HepG2 (cell line): ENCODE measurements at regions not wholly inside any gene's neighbourhood (a gene's known extent, or its start where the extent isn't known, plus 50 kb on each side); places are given as distances from the start of the nearest gene placed in this dataset.

Experiments
- ATAC-seq: fragments of 200-7000 bp; cut with Tn5 transposase; 3 replicates; pipeline ENCODE4 v1.9.1; 2020; ENCODE audit warnings: mild to moderate bottlenecking, moderate library complexity
- BruUV-seq: library from RNA; stranded (reverse); fragments of 400-500 nt; replicated peaks from 2 replicates; lab custom pipeline; 2021; lab: Mats Ljungman, UMichigan
- CTCF ChIA-PET: fragments of 300-600 bp; formaldehyde crosslinking; extraction: SDS; loops from one replicate; lab custom pipeline; 2021; ENCODE audit warnings: low total read pairs, inconsistent platforms, low intra/inter-chr PET ratio; lab: Yijun Ruan, JAX
- POLR2A ChIA-PET: fragments of 350-600 bp; sonication (Branson Sonifier 250); formaldehyde crosslinking; loops from one replicate; lab custom pipeline; 2020; ENCODE audit warnings: antibody characterized with exemption, inconsistent platforms; lab: Yijun Ruan, JAX
- DNase-seq: peaks from one replicate; pipeline ENCODE4 v3.0.0-alpha.2; 2015; ENCODE audit warnings: low spot score
- FAIRE-seq: peaks from 3 replicates; lab custom pipeline; 2011; peaks lifted over from hg19 to GRCh38; lab: Jason Lieb, UNC
- H2AFZ ChIP-seq: one replicate; pipeline ENCODE4 v1.6.1; 2011; ENCODE audit warnings: low read length, inconsistent platforms
- H3K27ac ChIP-seq: fragments of 300-600 bp; 3 replicates; pipeline ENCODE4 v1.8.0; 2011; ENCODE audit warnings: mixed run types, mild to moderate bottlenecking, mixed read lengths, low read length, inconsistent platforms; ENCODE audit not compliant: insufficient read depth; ENCODE audit errors: extremely low read length
- H3K27me3 ChIP-seq, 2 experiments: fragments of 200-600 bp in 1 of 2; 2 replicates in 1 of 2; 3 replicates in 1 of 2; pipeline versions ENCODE4 v1.6.0 to v1.8.0; 2011; ENCODE audit warnings: low read length in 2 of 2, mild to moderate bottlenecking in 2 of 2, moderate library complexity in 2 of 2, inconsistent platforms in 1 of 2; ENCODE audit not compliant: insufficient read depth in 2 of 2, control insufficient read depth in 1 of 2
- H3K36me3 ChIP-seq, 2 experiments: fragments of 200-600 bp in 1 of 2; replicated peaks in 1 of 2; 2 replicates in 1 of 2; 3 replicates in 1 of 2; pipeline versions ENCODE4 v1.5.1 to v1.8.0; 2011; ENCODE audit warnings: low read length in 2 of 2, inconsistent platforms in 1 of 2; ENCODE audit not compliant: insufficient read depth in 2 of 2, control insufficient read depth in 1 of 2
- H3K4me1 ChIP-seq: 2 replicates; pipeline ENCODE4 v1.5.1; 2012; ENCODE audit warnings: low read length, inconsistent platforms; ENCODE audit not compliant: insufficient read depth
- H3K4me2 ChIP-seq: 2 replicates; pipeline ENCODE4 v1.6.0; 2011; ENCODE audit warnings: low read depth, low read length, inconsistent platforms
- H3K4me3 ChIP-seq, 3 experiments: fragments of 200-600 bp in 1 of 3; sonication (generic), shearing (Covaris generic) in 1 of 3; replicated peaks in 1 of 3; 2 replicates each; pipeline ENCODE4 v1.5.1; 2011 to 2016; ENCODE audit warnings: low read length in 3 of 3, inconsistent platforms in 2 of 3, low read depth in 2 of 3, mild to moderate bottlenecking in 2 of 3, control low read depth in 1 of 3, mixed read lengths in 1 of 3; ENCODE audit not compliant: insufficient read depth in 1 of 3
- H3K79me2 ChIP-seq: one replicate; pipeline ENCODE4 v1.6.1; 2011; ENCODE audit warnings: low read length, inconsistent platforms; ENCODE audit not compliant: insufficient read depth
- H3K9ac ChIP-seq: 2 replicates; pipeline ENCODE4 v1.6.0; 2011; ENCODE audit warnings: mild to moderate bottlenecking, low read depth, low read length, inconsistent platforms; ENCODE audit not compliant: insufficient read depth
- H3K9me3 ChIP-seq: 2 replicates; pipeline ENCODE4 v1.5.1; 2012; ENCODE audit warnings: mild to moderate bottlenecking, low read length
- H4K20me1 ChIP-seq: 2 replicates; pipeline ENCODE4 v1.6.0; 2011; ENCODE audit warnings: inconsistent platforms, mild to moderate bottlenecking, low read length, moderate library complexity; ENCODE audit not compliant: insufficient read depth
- CEBPB ChIP-seq: IDR thresholded peaks from 2 replicates; pipeline ENCODE4 v1.6.1; 2011; ENCODE audit warnings: low read depth, low read length, improper control_type of control experiment, borderline replicate concordance
- E2F1 ChIP-seq: sonication (generic); formaldehyde crosslinking; IDR thresholded peaks from 2 replicates; pipeline ENCODE4 v1.5.0; 2020; ENCODE audit warnings: missing genetic modification reagents
- GPN1 ChIP-seq: sonication (generic); formaldehyde crosslinking; IDR thresholded peaks from 2 replicates; pipeline ENCODE4 v1.5.1; 2020; ENCODE audit warnings: missing genetic modification reagents, borderline replicate concordance
- HOMEZ ChIP-seq: IDR thresholded peaks from 2 replicates; pipeline ENCODE4 v1.6.1; 2016; ENCODE audit warnings: low read depth
- PLSCR1 ChIP-seq: sonication (generic); formaldehyde crosslinking; IDR thresholded peaks from 2 replicates; pipeline ENCODE4 v1.5.0; 2020; ENCODE audit warnings: missing genetic modification reagents, mild to moderate bottlenecking, borderline replicate concordance
- RCOR2 ChIP-seq: IDR thresholded peaks from 2 replicates; pipeline ENCODE4 v1.6.1; 2016; ENCODE audit warnings: missing biosample characterization, missing genetic modification reagents
- RFXAP ChIP-seq: sonication (generic); formaldehyde crosslinking; IDR thresholded peaks from 2 replicates; pipeline ENCODE4 v1.4.0; 2020; ENCODE audit warnings: missing genetic modification reagents, borderline replicate concordance
- ZBTB2 ChIP-seq: sonication (generic); formaldehyde crosslinking; IDR thresholded peaks from 2 replicates; pipeline ENCODE4 v1.8.0; 2022; ENCODE audit warnings: low read depth, missing genetic modification reagents
- ZNF350 ChIP-seq: sonication (generic); formaldehyde crosslinking; IDR thresholded peaks from 2 replicates; pipeline ENCODE4 v1.4.0; 2020; ENCODE audit warnings: mild to moderate bottlenecking, low read depth, missing genetic modification reagents, borderline replicate concordance
- ZNF639 ChIP-seq: conservative IDR thresholded peaks from 2 replicates; pipeline ENCODE4 v1.6.1; 2018; ENCODE audit warnings: missing genetic modification reagents
- ZNF737 ChIP-seq: sonication (generic); formaldehyde crosslinking; IDR thresholded peaks from 2 replicates; pipeline ENCODE4 v1.5.0; 2020; ENCODE audit warnings: missing genetic modification reagents, mild to moderate bottlenecking, borderline replicate concordance
- ZNF775 ChIP-seq: sonication (generic); formaldehyde crosslinking; IDR thresholded peaks from 2 replicates; pipeline ENCODE4 v1.4.0; 2020; ENCODE audit warnings: missing genetic modification reagents, mild to moderate bottlenecking, moderate library complexity, borderline replicate concordance
- ZNF839 ChIP-seq: sonication (generic); formaldehyde crosslinking; IDR thresholded peaks from 2 replicates; pipeline ENCODE4 v1.4.0; 2020; ENCODE audit warnings: missing genetic modification reagents, mild to moderate bottlenecking, borderline replicate concordance
- ZSCAN20 ChIP-seq: sonication (generic); formaldehyde crosslinking; IDR thresholded peaks from 2 replicates; pipeline ENCODE4 v1.4.0; 2020; ENCODE audit warnings: missing genetic modification reagents, mild to moderate bottlenecking, borderline replicate concordance
- WGBS: methylation state at CpG from one replicate; pipeline ENCODE4 v1.1.6; 2017; ENCODE audit warnings: low lambda C conversion rate; 5-methylcytosine and 5-hydroxymethylcytosine counted together
- in situ Hi-C: cut with HindIII; loops from 2 replicates; pipeline ENCODE4 v1.10.0; 2017; ENCODE audit warnings: low pct_unique_long_range_greater_than_20kb; ENCODE audit not compliant: extremely low pct_ligation_motif_present
- intact Hi-C: fragments of 100-400 bp; cut with micrococcal nuclease; formaldehyde crosslinking; loops from one replicate; pipeline ENCODE4 v1.10.0; 2022; ENCODE audit not compliant: unreplicated experiment

- CTCF ChIA-PET, result no interaction called here
These were observed 83.2 kb downstream of the IRX1 start for GRCh38 chr5:3678801-3679200.

GRCh38 chr5:3680821-3681220, 85.2 kb downstream of the IRX1 start:
- Histone ChIP-seq H4K20me1 (no peaks in the 10 kb centered on the region), H2AFZ (no peak overlapping the region), H3K79me2 (no peaks in the 10 kb centered on the region), H3K27me3 (peaks cover 0 to 5% of the 10 kb centered on the region in 2 experiments; a peak in 1 of 5 replicates), H3K9ac (no peak overlapping the region), H3K4me1 (no peaks in the 10 kb centered on the region), H3K4me3 (no peak overlapping the region), H3K27ac (no peak overlapping the region), H3K36me3 (no peaks in the 10 kb centered on the region), H3K4me2 (no peak overlapping the region), H3K9me3 (peaks cover 9% of the 10 kb centered on the region; the same call in 1 of the 2 replicates)
- ATAC-seq (no peak), FAIRE-seq (no peak), DNase-seq (no peak)
- WGBS, result 29% methylated on average over 5 of the region's 5 CpGs
- in situ Hi-C loops (no loop called here), intact Hi-C loops (no loop called here)
- no peak for TF ChIP-seq PLSCR1 (CRISPR knock-in tag)
- no peak for TF ChIP-seq ZNF639 (CRISPR knock-in tag)
- TF ChIP-seq GPN1 (CRISPR knock-in tag), result no peak
- no peak for TF ChIP-seq ZBTB2 (CRISPR knock-in tag)
- no peak for TF ChIP-seq E2F1 (CRISPR knock-in tag)
- no peak for TF ChIP-seq RFXAP (CRISPR knock-in tag)
- no peak for TF ChIP-seq RCOR2 (CRISPR knock-in tag)
- no peak for TF ChIP-seq HOMEZ
- TF ChIP-seq ZNF839 (CRISPR knock-in tag), result no peak
- no peak for TF ChIP-seq ZNF350 (CRISPR knock-in tag)
- ChIA-PET CTCF (no interaction called here), POLR2A (no interaction called here)
- no TSS peak for BruUV-seq

More at GRCh38 chr5:3678801-3679200, 83.2 kb downstream of the IRX1 start:
- POLR2A ChIA-PET, result no interaction called here
- H3K4me3 ChIP-seq, result no peak overlapping the region
- no peaks in the 10 kb centered on the region for H3K4me1 ChIP-seq
- no peak overlapping the region for H2AFZ ChIP-seq
- no peak overlapping the region for H3K27ac ChIP-seq
- H3K79me2 ChIP-seq, result no peaks in the 10 kb centered on the region
- no peak overlapping the region for H3K9ac ChIP-seq
- no peak overlapping the region for H3K4me2 ChIP-seq
- ATAC-seq, result no peak
- TF ChIP-seq CEBPB (peak; percentile 58), ZNF775 (no peak), ZNF737 (no peak), ZSCAN20 (CRISPR knock-in tag) (no peak)
- no peak for FAIRE-seq
- intact Hi-C loops, result no loop called here
- in situ Hi-C loops, result no loop called here
- H4K20me1 ChIP-seq, result no peaks in the 10 kb centered on the region
- DNase-seq, result no peak
- BruUV-seq, result no TSS peak
- H3K9me3 ChIP-seq, result no peaks in the 10 kb centered on the region; the same call in 1 of the 2 replicates
- WGBS, result 5% methylated on average over 4 of the region's 4 CpGs
- peaks cover 0 to 5% of the 10 kb centered on the region in 2 experiments; a peak in 1 of 5 replicates for H3K27me3 ChIP-seq
- H3K36me3 ChIP-seq, result no peaks in the 10 kb centered on the region
